ENCODE measurements at regions not wholly inside any gene's neighbourhood (a gene's known extent, or its start where the extent isn't known, plus 50 kb on each side); places are given as distances from the start of the nearest gene placed in this dataset.
"Not testable (repeated sequence)": the region's sequence is repeated elsewhere in the genome, so short reads cannot be mapped to it uniquely, and the experiment has no call there.

DNA sequence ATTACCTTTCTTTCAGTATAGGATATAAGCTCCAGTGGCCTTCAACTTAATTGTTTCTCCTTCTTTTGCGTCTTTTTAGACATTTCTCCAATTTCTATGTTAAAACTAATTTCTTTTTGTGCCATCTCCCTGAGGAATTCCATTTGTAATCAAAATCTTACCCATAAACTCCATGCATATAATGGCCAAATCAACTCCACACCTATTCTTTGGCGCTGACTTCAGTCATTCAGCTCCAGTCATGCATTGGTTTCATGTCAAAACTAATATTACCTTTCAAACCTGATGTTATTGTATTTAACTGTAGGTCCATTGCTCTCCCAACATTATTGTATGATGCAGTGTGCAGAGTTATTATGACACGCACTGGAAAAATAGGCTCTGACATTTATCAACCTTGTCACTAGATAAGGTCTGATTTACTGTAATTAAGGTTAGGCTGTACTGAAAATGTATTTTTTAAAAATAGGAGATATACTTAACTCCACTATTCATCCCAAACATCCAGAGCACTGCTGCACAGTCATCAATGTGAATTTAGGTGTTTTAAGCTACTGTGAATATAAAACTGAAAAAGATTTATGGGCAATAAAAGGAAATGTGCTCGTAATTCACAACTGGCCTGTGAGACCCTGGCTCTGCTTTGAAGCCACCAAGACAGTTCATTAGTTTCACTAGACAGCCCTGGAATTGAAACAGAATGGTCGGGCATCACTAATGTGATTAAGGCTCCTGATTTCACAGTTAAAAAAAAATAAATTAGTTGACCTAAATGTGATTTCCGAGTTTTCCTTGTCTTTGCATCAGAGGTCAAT, 180.6 kb upstream of the GRIA4 start:
- DNase-seq: no peak

DNA sequence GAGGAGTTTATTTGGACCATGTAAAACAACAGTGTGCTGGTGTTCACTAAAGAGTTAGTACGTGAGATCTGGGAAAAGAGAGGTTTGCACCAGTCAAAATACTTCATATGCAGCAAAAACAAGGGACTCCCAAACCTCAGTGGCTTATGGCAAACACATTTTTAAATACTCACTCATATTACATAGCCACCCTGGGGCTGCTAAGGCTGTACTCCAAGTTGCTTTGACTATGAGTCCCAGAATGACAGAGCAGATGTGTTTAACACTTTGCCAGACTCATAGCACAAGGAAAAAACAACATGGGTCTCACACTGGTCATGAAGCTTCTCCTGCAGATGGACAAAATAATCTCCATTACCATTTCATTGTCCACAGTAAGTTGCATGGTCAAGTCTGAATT, 202.8 kb upstream of the GRIA4 start:
- DNase-seq: no peak

- no peak for DNase-seq
Observed at GRCh38 chr11:105401269-105401809, 208.5 kb upstream of the GRIA4 start.

- DNase-seq: peak; percentile 25 to 50
Observed at GRCh38 chr11:105399511-105399910, 210.4 kb upstream of the GRIA4 start.

- DNase-seq: no peak
Observed at GRCh38 chr11:105398636-105399035, 211.2 kb upstream of the GRIA4 start.

GRCh38 chr11:105393326-105393725, 216.5 kb upstream of the GRIA4 start:
- DNase-seq: no peak

GRCh38 chr11:105392556-105392955, 217.3 kb upstream of the GRIA4 start:
- peak in 1 of 2 experiments; percentile 11 for DNase-seq

GRCh38 chr11:105389952-105390351, 219.9 kb upstream of the GRIA4 start:
- no peak for DNase-seq

DNA sequence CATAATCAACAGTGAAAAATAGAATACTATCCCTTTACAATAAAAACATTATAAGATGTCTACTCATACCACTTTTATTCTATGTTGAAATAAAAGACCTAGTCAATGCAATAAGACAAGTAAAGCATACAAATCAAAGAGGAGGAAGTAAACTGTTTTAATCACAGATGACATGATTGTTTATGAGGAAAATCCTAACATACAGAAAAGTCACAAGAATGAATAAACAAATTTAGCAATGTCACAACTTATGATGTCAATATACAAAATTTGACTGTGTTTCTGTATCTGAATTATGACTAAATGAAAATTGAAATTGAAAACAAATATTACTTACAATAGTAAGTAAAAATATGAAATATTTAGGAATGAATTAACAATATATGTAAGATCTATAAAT, 221.9 kb upstream of the GRIA4 start:
- DNase-seq: no peak

GRCh38 chr11:105381941-105382340, 227.9 kb upstream of the GRIA4 start:
- DNase-seq: no peak

DNA sequence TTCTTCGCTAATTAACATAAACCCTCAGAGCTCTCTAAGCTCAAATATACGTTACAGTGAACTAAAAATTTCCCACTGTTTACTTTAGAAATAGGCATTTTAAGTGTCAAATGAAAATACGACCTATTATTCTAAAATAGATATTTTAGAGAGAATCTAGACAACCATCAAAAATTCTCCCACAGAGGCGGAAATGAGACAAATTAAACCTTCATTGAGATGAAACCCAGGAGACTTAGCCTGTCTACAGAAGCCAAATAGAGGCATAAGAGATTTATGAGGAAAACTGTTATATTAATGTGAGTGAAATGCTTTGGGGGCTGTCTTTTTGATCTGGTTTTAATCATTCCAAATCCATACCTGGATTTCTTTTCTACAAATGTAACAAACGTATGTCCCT, 232.0 kb upstream of the GRIA4 start:
- DNase-seq: no peak

DNA sequence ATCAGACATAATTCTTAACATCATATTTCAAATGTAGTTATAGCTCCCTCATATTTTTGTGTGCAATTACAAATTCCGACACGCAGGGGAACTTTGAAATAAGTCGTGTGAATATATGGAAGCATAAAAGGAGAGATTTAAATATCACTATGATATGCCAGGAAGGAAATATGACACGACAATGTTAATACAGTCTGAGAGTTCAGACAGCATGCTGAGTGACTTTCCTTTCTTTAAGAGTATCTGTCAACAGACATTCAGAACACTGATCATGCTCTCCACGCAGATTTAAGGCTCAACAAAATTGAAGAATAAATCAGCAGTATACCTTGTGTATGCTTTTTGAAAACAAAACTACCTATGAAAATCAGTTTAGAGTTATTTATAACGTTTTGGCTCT, 232.6 kb upstream of the CARD18 start:
- no peak for DNase-seq

GRCh38 chr11:105371311-105371710, 231.7 kb upstream of the CARD18 start:
- DNase-seq: no peak

DNA sequence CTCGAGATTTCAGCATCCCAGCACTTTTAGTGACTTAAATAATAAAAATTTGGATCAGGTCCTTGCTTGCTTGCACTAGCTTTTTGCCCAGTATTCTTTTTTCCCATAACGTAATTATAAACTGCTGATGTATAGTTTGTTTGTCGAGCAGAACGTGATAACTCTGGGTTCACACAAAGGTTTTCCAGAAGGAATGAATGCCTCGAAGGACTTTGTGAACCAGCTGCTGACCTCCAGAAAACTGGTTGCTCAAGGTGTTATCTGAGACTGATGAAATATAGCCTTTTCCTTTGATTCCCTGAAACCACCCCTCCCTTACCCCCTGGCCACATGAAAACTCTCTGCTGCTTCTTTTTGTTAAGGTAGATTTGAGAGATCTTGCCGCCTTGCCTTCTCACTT, 229.1 kb upstream of the CARD18 start:
- DNase-seq: no peak

DNA sequence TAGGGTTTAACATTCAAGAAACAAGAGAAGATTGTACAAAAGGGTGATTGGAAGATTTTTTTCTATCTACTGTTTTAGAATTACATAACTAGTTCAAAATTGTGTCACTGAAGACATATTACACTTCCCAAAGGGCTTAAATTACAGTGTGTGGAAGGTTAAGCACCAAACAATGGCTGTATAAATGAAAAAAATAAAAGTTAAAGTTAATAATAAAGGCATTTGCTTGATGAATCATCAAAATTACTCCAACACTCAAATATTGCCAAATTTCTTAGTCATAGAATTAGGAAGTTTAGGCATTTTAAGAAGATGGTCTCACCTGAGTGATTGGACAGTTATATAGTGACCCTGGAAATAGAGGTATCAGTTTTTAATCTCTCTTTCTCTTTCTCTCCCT, 227.6 kb upstream of the CARD18 start:
- no peak for DNase-seq

DNA sequence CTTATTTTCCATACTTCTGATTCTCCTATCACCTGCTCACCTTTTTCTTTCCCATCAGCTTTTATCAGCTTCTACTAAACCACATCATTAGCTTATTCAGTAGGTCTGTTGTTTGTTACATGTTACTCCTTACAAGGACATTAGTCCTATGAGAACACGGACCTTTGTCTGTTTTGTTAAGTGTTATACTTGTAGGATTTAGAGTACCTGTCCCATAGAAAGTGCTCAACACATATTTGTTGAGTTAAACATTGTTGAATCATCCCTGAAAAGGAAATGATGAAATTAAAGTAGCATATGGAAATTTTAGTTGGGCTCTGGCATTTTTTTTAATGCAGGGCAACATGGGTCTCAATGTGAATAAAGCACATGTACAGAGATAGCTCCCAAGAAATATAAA, 222.1 kb upstream of the CARD18 start:
- no peak for DNase-seq

GRCh38 chr11:105357764-105358163, 218.2 kb upstream of the CARD18 start:
- DNase-seq: no peak

- no peak for DNase-seq
Observed at GRCh38 chr11:105357146-105357545, 217.6 kb upstream of the CARD18 start.

DNA sequence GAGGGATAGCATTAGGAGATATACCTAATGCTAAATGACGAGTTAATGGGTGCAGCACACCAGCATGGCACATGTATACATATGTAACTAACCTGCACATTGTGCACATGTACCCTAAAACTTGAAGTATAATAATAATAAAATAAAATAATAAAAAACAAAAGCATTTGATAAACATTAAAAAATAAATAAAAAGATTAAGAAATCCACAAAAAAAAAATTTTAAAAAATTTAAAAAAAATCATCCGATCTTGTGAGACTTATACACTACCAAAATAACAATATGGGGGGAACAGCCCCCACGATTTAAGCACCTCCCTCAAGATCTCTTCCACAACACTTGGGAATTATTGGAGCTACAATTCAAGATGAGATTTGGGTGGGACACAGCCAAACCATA, 210.3 kb upstream of the CARD18 start:
- not testable (repeated sequence) for DNase-seq

- DNase-seq: no peak
Observed at GRCh38 chr11:105344938-105345337, 205.4 kb upstream of the CARD18 start.

DNA sequence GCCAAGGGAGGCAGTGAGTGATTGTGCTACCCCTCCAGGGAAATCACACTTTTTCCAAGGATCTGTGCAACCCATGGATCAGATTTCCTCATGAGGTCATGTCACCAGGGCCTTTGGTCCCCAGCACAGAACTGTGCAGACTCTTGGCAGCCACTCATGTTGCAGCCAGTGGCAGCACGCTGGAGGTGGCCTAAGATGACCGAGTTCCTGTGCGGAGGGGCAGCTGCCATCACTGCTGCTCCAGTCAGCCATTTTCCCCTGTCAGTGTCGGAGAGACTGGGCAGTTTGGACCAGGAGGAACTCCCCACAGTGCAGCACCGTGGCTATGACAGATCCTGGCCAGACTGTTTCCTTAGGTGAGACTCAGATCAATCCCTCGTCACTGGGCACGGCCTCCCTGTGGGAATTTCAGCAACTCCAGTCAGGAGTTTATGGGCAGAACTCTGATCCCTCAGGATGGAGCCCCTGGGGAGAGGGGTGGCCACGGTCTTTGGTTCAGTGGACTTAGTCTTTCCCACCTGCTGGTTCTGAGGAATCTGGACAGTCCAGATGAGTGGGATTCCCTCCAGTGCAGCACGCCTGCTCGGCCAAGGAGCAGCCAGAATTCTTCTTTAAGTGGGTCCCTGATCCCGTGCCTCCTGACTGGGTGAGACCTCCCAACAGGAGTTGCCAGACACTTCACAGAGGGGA, 194.6 kb upstream of the CARD18 start:
- DNase-seq: no peak

GRCh38 chr11:105333153-105333552, 193.6 kb upstream of the CARD18 start:
- DNase-seq: no peak

DNA sequence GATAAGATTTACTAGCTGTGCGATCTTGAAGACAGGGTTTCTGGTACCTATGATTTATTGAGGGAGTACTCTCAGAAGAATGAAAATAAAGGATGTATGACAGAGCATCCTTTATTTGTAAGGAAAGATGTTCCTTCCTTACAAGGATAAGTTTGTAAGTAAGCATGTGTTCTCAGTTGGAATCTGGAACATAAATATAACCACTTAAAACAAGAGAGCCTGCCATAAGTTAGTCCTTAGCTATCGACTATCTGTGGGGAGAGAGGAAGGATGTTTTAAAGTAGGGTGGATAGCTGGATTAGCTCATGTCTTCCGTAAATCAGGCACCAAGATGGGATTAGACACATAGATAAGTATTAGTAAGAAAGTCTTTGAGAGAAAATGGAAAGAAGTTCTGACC, 192.6 kb upstream of the CARD18 start:
- DNase-seq: no peak

DNA sequence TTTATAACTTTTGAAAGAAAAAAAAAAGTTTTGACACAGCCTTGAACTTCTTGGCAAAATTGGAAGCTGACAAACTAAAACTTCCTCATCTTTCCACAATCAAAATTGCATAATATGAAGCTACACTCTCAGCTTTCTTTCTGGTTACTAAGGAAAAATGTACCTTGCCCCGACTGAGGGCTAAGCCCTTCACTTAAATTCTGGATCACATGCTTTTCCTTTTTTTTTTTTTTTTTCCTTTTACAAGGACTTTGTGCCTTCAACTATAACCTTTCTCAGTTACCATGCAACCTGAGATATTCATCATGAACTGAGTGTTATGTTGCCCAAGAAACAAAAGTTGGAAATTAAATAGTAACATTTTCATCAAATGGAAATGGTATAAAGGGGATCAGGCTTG, 188.5 kb upstream of the CARD18 start:
- no peak for DNase-seq

Measured in AML-193 (cell line).